ENCODE measurements at regions not wholly inside any gene's neighbourhood (a gene's known extent, or its start where the extent isn't known, plus 50 kb on each side); places are given as distances from the start of the nearest gene placed in this dataset.

DNA sequence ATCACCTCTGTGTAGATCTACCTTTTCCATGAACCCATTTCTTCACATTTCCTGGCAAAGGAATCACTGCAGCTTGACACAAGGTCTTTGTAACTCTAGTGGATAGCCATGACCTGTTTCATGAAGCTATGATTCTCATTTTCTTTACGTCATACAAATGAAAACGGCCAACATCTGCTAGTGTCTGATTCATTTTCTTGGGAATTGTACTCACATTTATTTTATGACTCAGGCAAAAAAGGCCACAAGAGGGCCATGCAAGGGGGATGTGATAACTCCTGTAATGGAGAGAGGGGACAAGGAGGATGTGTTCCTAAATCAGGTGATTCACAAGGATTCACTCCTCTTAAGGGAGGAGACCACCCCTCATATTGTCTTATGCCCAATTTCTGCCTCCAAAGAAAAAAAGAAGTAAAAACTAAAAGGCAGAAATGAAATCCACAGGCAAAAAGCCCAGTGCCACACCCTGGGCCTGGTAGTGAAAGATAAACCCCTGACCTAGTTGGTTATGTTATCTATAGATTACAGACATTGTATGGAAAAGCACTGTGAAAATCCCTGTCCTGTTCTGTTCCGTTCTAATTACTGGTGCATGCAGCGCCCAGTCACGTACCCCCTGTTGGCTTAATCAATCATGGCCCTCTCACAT lies 249.9 kb downstream of the IPMK start:
- TF ChIP-seq, protein P1, sequence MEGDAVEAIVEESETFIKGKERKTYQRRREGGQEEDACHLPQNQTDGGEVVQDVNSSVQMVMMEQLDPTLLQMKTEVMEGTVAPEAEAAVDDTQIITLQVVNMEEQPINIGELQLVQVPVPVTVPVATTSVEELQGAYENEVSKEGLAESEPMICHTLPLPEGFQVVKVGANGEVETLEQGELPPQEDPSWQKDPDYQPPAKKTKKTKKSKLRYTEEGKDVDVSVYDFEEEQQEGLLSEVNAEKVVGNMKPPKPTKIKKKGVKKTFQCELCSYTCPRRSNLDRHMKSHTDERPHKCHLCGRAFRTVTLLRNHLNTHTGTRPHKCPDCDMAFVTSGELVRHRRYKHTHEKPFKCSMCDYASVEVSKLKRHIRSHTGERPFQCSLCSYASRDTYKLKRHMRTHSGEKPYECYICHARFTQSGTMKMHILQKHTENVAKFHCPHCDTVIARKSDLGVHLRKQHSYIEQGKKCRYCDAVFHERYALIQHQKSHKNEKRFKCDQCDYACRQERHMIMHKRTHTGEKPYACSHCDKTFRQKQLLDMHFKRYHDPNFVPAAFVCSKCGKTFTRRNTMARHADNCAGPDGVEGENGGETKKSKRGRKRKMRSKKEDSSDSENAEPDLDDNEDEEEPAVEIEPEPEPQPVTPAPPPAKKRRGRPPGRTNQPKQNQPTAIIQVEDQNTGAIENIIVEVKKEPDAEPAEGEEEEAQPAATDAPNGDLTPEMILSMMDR (conservative IDR thresholded peaks at IDR 0.05; ENCODE audit: low read length), result no peak
- no peak for TF ChIP-seq EZH2phosphoT487 (IDR thresholded peaks at IDR 0.05; ENCODE audit: borderline replicate concordance, low read depth, low read length)
